Kasumi-1 (cell line): ENCODE measurements at regions not wholly inside any gene's neighbourhood (a gene's known extent, or its start where the extent isn't known, plus 50 kb on each side); places are given as distances from the start of the nearest gene placed in this dataset.
A peak's percentile ranks its signal among the peaks of the same experiment; 100 is the strongest.

ENCODE experiments used
- DNase-seq, 2 experiments: peaks; one replicate each; lab custom pipeline; 2025; lab: John Stamatoyannopoulos, UW

GRCh38 chr1:114342376-114342775 is 168.6 kb downstream of the TRIM33 start:
- DNase-seq = peak; percentile 5 to 44

GRCh38 chr1:114341856-114342255 is 169.1 kb downstream of the TRIM33 start:
- DNase-seq = no peak

GRCh38 chr1:114341299-114341698 is 169.7 kb downstream of the TRIM33 start:
- DNase-seq = no peak

- DNase-seq = no peak
These were observed 170.1 kb downstream of the TRIM33 start for GRCh38 chr1:114340892-114341291.

- DNase-seq = no peak
These were observed 171.6 kb downstream of the TRIM33 start for GRCh38 chr1:114339379-114339778.

GRCh38 chr1:114338191-114338890 is 172.7 kb downstream of the TRIM33 start:
- no peak for DNase-seq

- no peak for DNase-seq
These were observed 173.6 kb downstream of the TRIM33 start for GRCh38 chr1:114337417-114337816.

GRCh38 chr1:114336360-114336759 is 174.6 kb downstream of the TRIM33 start:
- DNase-seq = no peak

GRCh38 chr1:114335273-114335672 is 175.7 kb downstream of the TRIM33 start:
- no peak for DNase-seq

- DNase-seq = no peak
These were observed 176.7 kb downstream of the TRIM33 start for GRCh38 chr1:114334297-114334696.

GRCh38 chr1:114333690-114334089 is 177.3 kb downstream of the TRIM33 start:
- DNase-seq = no peak

GRCh38 chr1:114331936-114332335 is 178.3 kb upstream of the SYT6 start:
- DNase-seq = no peak

- no peak for DNase-seq
These were observed 176.8 kb upstream of the SYT6 start for GRCh38 chr1:114330451-114330983.

GRCh38 chr1:114328361-114328904 is 174.8 kb upstream of the SYT6 start:
- DNase-seq = no peak

- DNase-seq = no peak
These were observed 170.9 kb upstream of the SYT6 start for GRCh38 chr1:114324662-114324965.

- no peak for DNase-seq
These were observed 170.4 kb upstream of the SYT6 start for GRCh38 chr1:114323959-114324661.

- DNase-seq = no peak
These were observed 169.1 kb upstream of the SYT6 start for GRCh38 chr1:114322734-114323133.

- no peak for DNase-seq
These were observed 168.5 kb upstream of the SYT6 start for GRCh38 chr1:114322207-114322606.

GRCh38 chr1:114320586-114320985 is 166.9 kb upstream of the SYT6 start:
- no peak for DNase-seq

- no peak for DNase-seq
These were observed 165.7 kb upstream of the SYT6 start for GRCh38 chr1:114319418-114319817.

GRCh38 chr1:114318961-114319360 is 165.3 kb upstream of the SYT6 start:
- DNase-seq = no peak

GRCh38 chr1:114316204-114316603 is 162.5 kb upstream of the SYT6 start:
- DNase-seq = no peak

- no peak for DNase-seq
These were observed 162.0 kb upstream of the SYT6 start for GRCh38 chr1:114315631-114316030.
